Endothelial cell (in vitro differentiated cells): ENCODE measurements at regions not wholly inside any gene's neighbourhood (a gene's known extent, or its start where the extent isn't known, plus 50 kb on each side); places are given as distances from the start of the nearest gene placed in this dataset.

ENCODE experiments used
- DNase-seq: peaks from one replicate; pipeline ENCODE4 v3.0.0; 2021; ENCODE audit warnings: low spot score
- H3K27ac Mint-ChIP-seq: one replicate; pipeline ENCODE4 v1.8.0; 2021; ENCODE audit warnings: mixed read lengths, inconsistent platforms; ENCODE audit not compliant: unreplicated experiment
- H3K27me3 Mint-ChIP-seq: one replicate; pipeline ENCODE4 v1.8.0; 2021; ENCODE audit warnings: mild to moderate bottlenecking, moderate library complexity, mixed read lengths, inconsistent platforms; ENCODE audit not compliant: unreplicated experiment
- H3K36me3 Mint-ChIP-seq: one replicate; pipeline ENCODE4 v1.8.0; 2021; ENCODE audit warnings: mild to moderate bottlenecking, low read depth, mixed read lengths, inconsistent platforms; ENCODE audit not compliant: unreplicated experiment
- H3K4me1 Mint-ChIP-seq: one replicate; pipeline ENCODE4 v1.8.0; 2021; ENCODE audit warnings: mild to moderate bottlenecking, mixed read lengths, inconsistent platforms; ENCODE audit not compliant: unreplicated experiment
- H3K4me3 Mint-ChIP-seq: one replicate; pipeline ENCODE4 v1.8.0; 2021; ENCODE audit warnings: mild to moderate bottlenecking, mixed read lengths, inconsistent platforms; ENCODE audit not compliant: unreplicated experiment
- H3K9me3 Mint-ChIP-seq: one replicate; pipeline ENCODE4 v1.8.0; 2021; ENCODE audit warnings: mixed read lengths, inconsistent platforms; ENCODE audit not compliant: unreplicated experiment
- CTCF ChIP-seq: fragments of 200-600 bp; sonication (generic); IDR thresholded peaks from one replicate; pipeline ENCODE4 v1.5.0; 2021; ENCODE audit warnings: antibody characterized with exemption; ENCODE audit not compliant: unreplicated experiment

GRCh38 chr3:8197384-8197783 lies 304.2 kb upstream of the LMCD1 start:
- no peak for TF ChIP-seq CTCF
- Mint-ChIP-seq H3K27me3 (no peaks in the 10 kb centered on the region), H3K4me3 (no peak overlapping the region), H3K36me3 (no peaks in the 10 kb centered on the region), H3K27ac (no peak overlapping the region), H3K4me1 (peaks cover 8% of the 10 kb centered on the region), H3K9me3 (no peaks in the 10 kb centered on the region)
- DNase-seq, result no peak

- Mint-ChIP-seq H3K4me1 (peaks cover 8% of the 10 kb centered on the region), H3K27me3 (no peaks in the 10 kb centered on the region), H3K9me3 (no peaks in the 10 kb centered on the region), H3K4me3 (no peak overlapping the region), H3K36me3 (no peaks in the 10 kb centered on the region), H3K27ac (no peak overlapping the region)
- no peak for DNase-seq
- TF ChIP-seq CTCF, result no peak
Observed at GRCh38 chr3:8198605-8199004, 303.0 kb upstream of the LMCD1 start.

GRCh38 chr3:8200996-8201395 lies 300.6 kb upstream of the LMCD1 start:
- H3K27me3 Mint-ChIP-seq, result no peaks in the 10 kb centered on the region
- DNase-seq, result no peak
- no peak overlapping the region for H3K27ac Mint-ChIP-seq
- no peaks in the 10 kb centered on the region for H3K9me3 Mint-ChIP-seq
- peaks cover 6% of the 10 kb centered on the region for H3K4me1 Mint-ChIP-seq
- no peak overlapping the region for H3K4me3 Mint-ChIP-seq
- H3K36me3 Mint-ChIP-seq, result no peaks in the 10 kb centered on the region
- TF ChIP-seq CTCF, result no peak

GRCh38 chr3:8201886-8202285 lies 299.7 kb upstream of the LMCD1 start:
- H3K4me1 Mint-ChIP-seq, result peaks cover 6% of the 10 kb centered on the region
- no peaks in the 10 kb centered on the region for H3K27me3 Mint-ChIP-seq
- DNase-seq, result no peak
- no peak overlapping the region for H3K4me3 Mint-ChIP-seq
- TF ChIP-seq CTCF, result no peak
- H3K27ac Mint-ChIP-seq, result no peak overlapping the region
- no peaks in the 10 kb centered on the region for H3K36me3 Mint-ChIP-seq
- H3K9me3 Mint-ChIP-seq, result no peaks in the 10 kb centered on the region

- no peak overlapping the region for H3K4me3 Mint-ChIP-seq
- no peak for TF ChIP-seq CTCF
- no peak overlapping the region for H3K27ac Mint-ChIP-seq
- H3K27me3 Mint-ChIP-seq, result no peaks in the 10 kb centered on the region
- peaks cover 6% of the 10 kb centered on the region for H3K4me1 Mint-ChIP-seq
- H3K36me3 Mint-ChIP-seq, result no peaks in the 10 kb centered on the region
- H3K9me3 Mint-ChIP-seq, result no peaks in the 10 kb centered on the region
- DNase-seq, result no peak
Observed at GRCh38 chr3:8204331-8204730, 297.3 kb upstream of the LMCD1 start.
